ENCODE measurements at regions not wholly inside any gene's neighbourhood (a gene's known extent, or its start where the extent isn't known, plus 50 kb on each side); places are given as distances from the start of the nearest gene placed in this dataset.

DNA sequence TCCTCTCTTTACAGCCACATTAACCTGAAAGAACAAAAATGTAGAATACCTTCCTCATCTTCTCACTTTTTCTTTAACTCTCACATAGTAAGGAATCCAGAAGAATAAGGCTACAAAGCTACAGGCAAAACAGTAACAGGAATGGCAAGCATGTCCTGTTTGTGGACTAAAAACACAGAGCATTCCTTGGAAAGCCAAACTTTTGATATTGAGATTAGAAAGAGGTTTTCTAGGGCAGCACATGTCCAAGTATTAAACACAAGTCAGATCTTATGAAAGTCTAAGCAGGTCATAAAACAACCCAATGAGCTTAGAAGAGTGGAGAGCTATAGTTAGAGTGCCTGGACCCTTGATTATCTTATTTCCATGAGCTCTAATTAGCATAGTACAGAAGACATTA is 58.2 kb upstream of the FAM9C start:
- DNase-seq (ENCODE audit: low spot score): no peak

DNA sequence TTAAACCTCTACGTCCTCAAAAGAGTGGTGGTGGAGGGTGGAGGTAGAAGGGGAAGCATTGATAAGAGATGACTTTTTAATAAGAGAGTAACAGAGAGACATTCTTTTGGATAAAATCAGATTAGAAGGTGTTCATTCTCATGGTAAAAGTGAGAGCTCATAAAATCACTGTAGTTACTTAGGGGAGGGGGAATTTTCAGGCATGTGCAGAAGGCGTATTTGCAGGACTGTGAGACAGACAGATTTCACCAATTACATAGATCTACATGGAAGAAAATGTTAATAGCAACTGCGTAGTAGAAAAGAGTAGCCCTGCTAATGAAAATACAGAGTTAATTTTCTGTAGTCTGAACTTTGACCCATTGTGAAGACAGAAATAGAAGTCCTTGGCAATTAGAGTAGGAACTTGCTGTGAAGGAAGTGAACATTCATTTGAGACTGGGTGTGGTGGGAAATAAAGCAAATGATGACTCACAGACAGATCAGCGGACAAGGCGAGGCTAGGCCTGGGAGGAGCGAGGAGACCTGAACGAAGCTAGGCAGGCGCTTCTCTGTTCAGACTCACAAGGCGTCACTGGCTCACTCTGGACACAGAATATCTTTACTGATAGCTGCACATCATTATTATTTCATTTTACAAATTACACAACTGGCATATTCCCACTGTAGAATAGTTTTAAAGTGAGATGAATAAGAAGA is 57.2 kb upstream of the FAM9C start:
- DNase-seq (ENCODE audit: low spot score): no peak

DNA sequence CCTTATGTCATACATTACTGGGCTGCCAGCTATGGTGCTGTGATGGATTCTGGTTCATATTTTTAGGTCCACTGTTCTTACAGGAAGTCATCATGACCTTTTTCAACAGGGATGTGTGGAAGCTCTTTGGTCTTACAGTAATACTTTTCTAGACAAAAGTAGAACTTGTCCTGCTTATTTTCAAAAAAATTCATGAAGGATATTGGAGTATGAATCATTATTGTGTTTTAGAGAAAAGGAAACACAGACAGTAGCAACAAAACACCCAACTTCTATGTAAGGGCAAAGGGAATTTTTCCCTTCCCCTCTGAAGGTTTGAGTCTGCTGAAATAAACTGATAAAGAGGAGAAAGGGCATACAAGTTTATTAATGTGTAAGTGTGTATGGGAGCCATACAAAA is 54.7 kb upstream of the FAM9C start:
- DNase-seq (ENCODE audit: low spot score): no peak

DNA sequence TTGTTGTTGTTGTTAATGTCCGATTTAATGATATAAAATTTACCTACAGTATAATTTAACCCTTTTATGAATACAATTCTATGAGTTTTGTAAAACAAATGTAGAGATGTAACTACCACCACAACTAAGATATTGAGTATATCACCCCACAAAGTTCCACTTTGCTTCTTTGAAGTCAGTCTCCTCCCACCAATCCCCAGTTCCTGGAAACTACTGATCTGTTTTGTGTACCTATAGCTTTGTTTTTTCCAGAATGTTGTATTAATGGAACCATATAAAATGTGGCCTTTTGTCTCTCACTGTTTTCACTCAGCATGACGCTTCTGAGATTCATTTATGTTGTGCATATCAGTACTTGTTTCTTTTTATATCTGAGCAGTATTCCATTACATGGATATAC is 52.3 kb upstream of the FAM9C start:
- no peak for DNase-seq (ENCODE audit: low spot score)

DNA sequence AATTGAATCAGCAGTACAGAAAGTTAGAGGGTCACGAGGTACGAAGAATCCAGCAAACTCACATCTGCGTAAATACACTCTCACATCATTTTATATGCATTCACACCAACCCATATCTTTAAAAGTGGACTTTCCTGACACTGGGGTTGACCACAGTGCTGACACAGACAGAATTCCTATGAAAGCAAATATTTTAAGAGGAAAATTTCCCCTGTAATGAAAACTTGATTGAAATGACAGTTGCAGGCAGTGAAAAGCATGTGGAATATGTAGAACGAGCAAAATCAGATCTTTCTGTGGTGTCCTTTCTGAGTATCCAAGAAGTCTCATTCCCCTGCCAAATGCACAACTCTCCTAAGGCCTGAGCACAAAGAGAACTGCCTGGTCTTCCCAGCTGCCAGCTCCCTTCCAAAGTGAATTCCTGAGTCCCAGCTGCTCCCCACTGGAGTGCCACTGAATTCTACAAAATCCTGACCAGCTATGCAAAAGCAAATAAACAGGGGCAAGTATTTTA is 50.5 kb upstream of the FAM9C start:
- no peak for DNase-seq (ENCODE audit: low spot score)

DNA sequence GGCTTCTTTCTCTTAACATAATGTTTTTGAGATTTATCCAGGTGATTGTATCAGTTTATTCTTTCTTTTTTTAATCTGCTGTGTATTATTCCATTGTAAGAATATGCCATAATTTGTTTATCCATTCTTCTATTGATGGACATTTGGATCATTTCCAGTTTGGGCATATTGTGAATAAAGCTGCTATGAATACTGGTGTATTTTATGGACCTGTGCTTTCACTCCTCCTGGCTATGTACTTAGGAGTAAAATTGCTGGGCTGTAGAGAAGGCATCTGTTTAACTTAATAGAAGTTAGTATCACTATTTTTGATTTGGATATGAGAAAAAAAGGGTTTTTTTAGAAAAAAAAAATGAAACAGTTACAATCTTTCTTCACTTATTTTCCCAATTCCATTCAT is 50.0 kb upstream of the FAM9C start:
- DNase-seq (ENCODE audit: low spot score): no peak
